NB4 (cell line): ENCODE measurements at regions not wholly inside any gene's neighbourhood (a gene's known extent, or its start where the extent isn't known, plus 50 kb on each side); places are given as distances from the start of the nearest gene placed in this dataset.

Experiments used
- DNase-seq: peaks from one replicate; pipeline ENCODE4 v3.0.0; 2010; ENCODE audit warnings: low read depth
- H3K4me3 ChIP-seq: one replicate; pipeline ENCODE4 v1.5.1; 2011; ENCODE audit warnings: mild to moderate bottlenecking, low read depth, low read length, moderate library complexity
- CTCF ChIP-seq: IDR thresholded peaks from one replicate; pipeline ENCODE4 v1.5.1; 2012; ENCODE audit warnings: low read depth, low read length
- MAX ChIP-seq: IDR thresholded peaks from 2 replicates; pipeline ENCODE4 v1.6.1; 2011; ENCODE audit warnings: low read depth, low read length
- MYC ChIP-seq: IDR thresholded peaks from 2 replicates; pipeline ENCODE4 v1.6.1; 2011; ENCODE audit warnings: low read depth, low read length
- POLR2A ChIP-seq: IDR thresholded peaks from 2 replicates; pipeline ENCODE4 v1.6.1; 2011; ENCODE audit warnings: mild to moderate bottlenecking; ENCODE audit not compliant: insufficient read length; ENCODE audit errors: extremely low read depth

GRCh38 chr10:64332551-64332950, 811.4 kb downstream of the REEP3 start:
- TF ChIP-seq POLR2A = no peak
- TF ChIP-seq MYC = no peak
- no peak for TF ChIP-seq CTCF
- TF ChIP-seq MAX = no peak
- DNase-seq = no peak
- H3K4me3 ChIP-seq = no peak overlapping the region

- TF ChIP-seq MAX (no peak), CTCF (no peak), POLR2A (no peak), MYC (no peak)
- no peak overlapping the region for H3K4me3 ChIP-seq
These were observed 812.9 kb downstream of the REEP3 start for GRCh38 chr10:64334084-64334483.

GRCh38 chr10:64344211-64344610, 823.0 kb downstream of the REEP3 start:
- no peak for DNase-seq
- TF ChIP-seq MAX (no peak), CTCF (no peak), MYC (no peak)
- H3K4me3 ChIP-seq = no peak overlapping the region

More at GRCh38 chr10:64334084-64334483, 812.9 kb downstream of the REEP3 start:
- no peak for DNase-seq

- no peak for TF ChIP-seq MYC
- no peak for TF ChIP-seq CTCF
- no peak for TF ChIP-seq POLR2A
- no peak for TF ChIP-seq MAX
- H3K4me3 ChIP-seq = no peak overlapping the region
- DNase-seq = no peak
These were observed 824.7 kb downstream of the REEP3 start for GRCh38 chr10:64345856-64346255.

- H3K4me3 ChIP-seq = no peak overlapping the region
- TF ChIP-seq CTCF = no peak
- TF ChIP-seq POLR2A = no peak
- no peak for TF ChIP-seq MYC
- no peak for TF ChIP-seq MAX
- DNase-seq = no peak
These were observed 825.2 kb downstream of the REEP3 start for GRCh38 chr10:64346389-64346788.

GRCh38 chr10:64350665-64351064, 829.5 kb downstream of the REEP3 start:
- no peak overlapping the region for H3K4me3 ChIP-seq
- DNase-seq = no peak
- TF ChIP-seq MYC (no peak), CTCF (no peak), MAX (no peak), POLR2A (no peak)
